HepG2 (cell line): ENCODE measurements at regions not wholly inside any gene's neighbourhood (a gene's known extent, or its start where the extent isn't known, plus 50 kb on each side); places are given as distances from the start of the nearest gene placed in this dataset.

Experiments
- AKAP8 ChIP-seq: sonication (generic); formaldehyde crosslinking; IDR thresholded peaks from 2 replicates; pipeline ENCODE4 v1.5.1; 2020; ENCODE audit warnings: mild to moderate bottlenecking, missing genetic modification reagents
- EP300 ChIP-seq, 3 experiments: sonication (generic) in 1 of 3; formaldehyde crosslinking in 1 of 3; IDR thresholded peaks; 2 replicates each; pipeline versions ENCODE4 v1.5.1 to v1.6.1; 2011 to 2020; ENCODE audit warnings: low read depth in 2 of 3, low read length in 2 of 3, borderline replicate concordance in 1 of 3, improper control_type of control experiment in 1 of 3, mild to moderate bottlenecking in 1 of 3, missing genetic modification reagents in 1 of 3, moderate library complexity in 1 of 3
- FOXO4 ChIP-seq: sonication (generic); formaldehyde crosslinking; conservative IDR thresholded peaks from 2 replicates; pipeline ENCODE4 v1.8.1; 2023; ENCODE audit warnings: missing genetic modification reagents
- GATAD2A ChIP-seq: IDR thresholded peaks from 2 replicates; pipeline ENCODE4 v1.6.1; 2016
- MED13 ChIP-seq: sonication (generic); formaldehyde crosslinking; IDR thresholded peaks from 2 replicates; pipeline ENCODE4 v1.5.0; 2020; ENCODE audit warnings: missing genetic modification reagents
- NONO ChIP-seq, 2 experiments: fragments of 450-650 bp in 1 of 2; sonication (generic) in 1 of 2; formaldehyde crosslinking in 1 of 2; IDR thresholded peaks in 1 of 2; conservative IDR thresholded peaks in 1 of 2; 2 replicates each; pipeline versions ENCODE4 v1.6.1 to v1.8.0; 2017 to 2022; ENCODE audit warnings: mild to moderate bottlenecking in 1 of 2, missing genetic modification reagents in 1 of 2, moderate library complexity in 1 of 2
- PAF1 ChIP-seq: IDR thresholded peaks from 2 replicates; pipeline ENCODE4 v1.6.1; 2016; ENCODE audit warnings: missing genetic modification reagents, missing compliant biosample characterization
- PLSCR1 ChIP-seq: sonication (generic); formaldehyde crosslinking; IDR thresholded peaks from 2 replicates; pipeline ENCODE4 v1.5.0; 2020; ENCODE audit warnings: missing genetic modification reagents, mild to moderate bottlenecking, borderline replicate concordance
- PPARG ChIP-seq: conservative IDR thresholded peaks from 2 replicates; pipeline ENCODE4 v1.6.1; 2016; ENCODE audit warnings: missing biosample characterization, missing genetic modification reagents
- THAP11 ChIP-seq: IDR thresholded peaks from 2 replicates; pipeline ENCODE4 v1.6.1; 2016; ENCODE audit warnings: missing biosample characterization, missing genetic modification reagents
- ZBTB46 ChIP-seq: sonication (generic); formaldehyde crosslinking; IDR thresholded peaks from 2 replicates; pipeline ENCODE4 v1.4.0; 2020; ENCODE audit warnings: mild to moderate bottlenecking, missing genetic modification reagents, borderline replicate concordance
- ZKSCAN1 ChIP-seq: fragments of 150-350 bp; IDR thresholded peaks from 2 replicates; pipeline ENCODE4 v1.6.1; 2014; ENCODE audit warnings: low read length
- ZNF552 ChIP-seq: sonication (generic); formaldehyde crosslinking; IDR thresholded peaks from 2 replicates; pipeline ENCODE4 v1.9.0; 2022; ENCODE audit warnings: missing genetic modification reagents, mild to moderate bottlenecking, borderline replicate concordance
- ZNF615 ChIP-seq: sonication (generic); formaldehyde crosslinking; IDR thresholded peaks from 2 replicates; pipeline ENCODE4 v1.5.0; 2020; ENCODE audit warnings: mild to moderate bottlenecking, missing genetic modification reagents, borderline replicate concordance
- ZNF644 ChIP-seq: IDR thresholded peaks from 2 replicates; pipeline ENCODE4 v1.6.1; 2016; ENCODE audit warnings: low read depth
- ZNF878 ChIP-seq: sonication (generic); formaldehyde crosslinking; IDR thresholded peaks from 2 replicates; pipeline ENCODE4 v1.8.1; 2023; ENCODE audit warnings: mild to moderate bottlenecking, missing genetic modification reagents, moderate library complexity
- ZSCAN31 ChIP-seq: sonication (generic); formaldehyde crosslinking; IDR thresholded peaks from 2 replicates; pipeline ENCODE4 v1.5.0; 2020; ENCODE audit warnings: low read depth, mild to moderate bottlenecking, missing genetic modification reagents
- TF ChIP-seq, protein P1 (sequence below): IDR thresholded peaks from 2 replicates; pipeline ENCODE4 v1.6.1; 2012; ENCODE audit warnings: low read length, improper control_type of control experiment
- TF ChIP-seq, protein P2 (sequence below): sonication (generic); formaldehyde crosslinking; IDR thresholded peaks from 2 replicates; pipeline ENCODE4 v1.4.0; 2020; ENCODE audit warnings: missing genetic modification reagents, borderline replicate concordance

DNA sequence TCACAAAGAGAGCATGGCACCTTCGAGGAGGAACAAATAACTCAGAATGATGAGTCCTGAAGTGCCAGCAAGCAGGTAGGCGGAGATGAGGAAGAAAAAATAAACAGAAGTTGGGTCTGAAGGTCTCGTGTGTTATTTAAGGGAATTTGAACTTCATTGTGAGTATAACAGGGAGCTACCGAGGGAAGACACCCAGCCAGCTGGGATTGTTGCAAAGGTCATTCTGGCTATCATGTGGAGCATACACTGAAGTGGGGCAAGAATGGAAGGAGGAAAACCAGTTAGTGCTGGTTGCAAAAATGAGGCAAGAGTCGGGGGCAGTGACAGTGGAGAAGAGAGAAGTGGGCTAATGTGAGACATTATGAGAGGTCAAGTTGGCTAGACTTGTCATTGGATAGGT lies 53.6 kb upstream of the RAP1A start (continued):
- TF ChIP-seq, protein P1, sequence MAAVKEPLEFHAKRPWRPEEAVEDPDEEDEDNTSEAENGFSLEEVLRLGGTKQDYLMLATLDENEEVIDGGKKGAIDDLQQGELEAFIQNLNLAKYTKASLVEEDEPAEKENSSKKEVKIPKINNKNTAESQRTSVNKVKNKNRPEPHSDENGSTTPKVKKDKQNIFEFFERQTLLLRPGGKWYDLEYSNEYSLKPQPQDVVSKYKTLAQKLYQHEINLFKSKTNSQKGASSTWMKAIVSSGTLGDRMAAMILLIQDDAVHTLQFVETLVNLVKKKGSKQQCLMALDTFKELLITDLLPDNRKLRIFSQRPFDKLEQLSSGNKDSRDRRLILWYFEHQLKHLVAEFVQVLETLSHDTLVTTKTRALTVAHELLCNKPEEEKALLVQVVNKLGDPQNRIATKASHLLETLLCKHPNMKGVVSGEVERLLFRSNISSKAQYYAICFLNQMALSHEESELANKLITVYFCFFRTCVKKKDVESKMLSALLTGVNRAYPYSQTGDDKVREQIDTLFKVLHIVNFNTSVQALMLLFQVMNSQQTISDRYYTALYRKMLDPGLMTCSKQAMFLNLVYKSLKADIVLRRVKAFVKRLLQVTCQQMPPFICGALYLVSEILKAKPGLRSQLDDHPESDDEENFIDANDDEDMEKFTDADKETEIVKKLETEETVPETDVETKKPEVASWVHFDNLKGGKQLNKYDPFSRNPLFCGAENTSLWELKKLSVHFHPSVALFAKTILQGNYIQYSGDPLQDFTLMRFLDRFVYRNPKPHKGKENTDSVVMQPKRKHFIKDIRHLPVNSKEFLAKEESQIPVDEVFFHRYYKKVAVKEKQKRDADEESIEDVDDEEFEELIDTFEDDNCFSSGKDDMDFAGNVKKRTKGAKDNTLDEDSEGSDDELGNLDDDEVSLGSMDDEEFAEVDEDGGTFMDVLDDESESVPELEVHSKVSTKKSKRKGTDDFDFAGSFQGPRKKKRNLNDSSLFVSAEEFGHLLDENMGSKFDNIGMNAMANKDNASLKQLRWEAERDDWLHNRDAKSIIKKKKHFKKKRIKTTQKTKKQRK: no peak
- no peak for TF ChIP-seq EP300 (IDR thresholded peaks at IDR 0.05; ENCODE audit: low read depth in 2 of 2, low read length in 2 of 2)
- no peak for TF ChIP-seq EP300 (CRISPR knock-in tag; IDR thresholded peaks at IDR 0.05; ENCODE audit: borderline replicate concordance)
- TF ChIP-seq ZKSCAN1: no peak
- TF ChIP-seq, protein P2, sequence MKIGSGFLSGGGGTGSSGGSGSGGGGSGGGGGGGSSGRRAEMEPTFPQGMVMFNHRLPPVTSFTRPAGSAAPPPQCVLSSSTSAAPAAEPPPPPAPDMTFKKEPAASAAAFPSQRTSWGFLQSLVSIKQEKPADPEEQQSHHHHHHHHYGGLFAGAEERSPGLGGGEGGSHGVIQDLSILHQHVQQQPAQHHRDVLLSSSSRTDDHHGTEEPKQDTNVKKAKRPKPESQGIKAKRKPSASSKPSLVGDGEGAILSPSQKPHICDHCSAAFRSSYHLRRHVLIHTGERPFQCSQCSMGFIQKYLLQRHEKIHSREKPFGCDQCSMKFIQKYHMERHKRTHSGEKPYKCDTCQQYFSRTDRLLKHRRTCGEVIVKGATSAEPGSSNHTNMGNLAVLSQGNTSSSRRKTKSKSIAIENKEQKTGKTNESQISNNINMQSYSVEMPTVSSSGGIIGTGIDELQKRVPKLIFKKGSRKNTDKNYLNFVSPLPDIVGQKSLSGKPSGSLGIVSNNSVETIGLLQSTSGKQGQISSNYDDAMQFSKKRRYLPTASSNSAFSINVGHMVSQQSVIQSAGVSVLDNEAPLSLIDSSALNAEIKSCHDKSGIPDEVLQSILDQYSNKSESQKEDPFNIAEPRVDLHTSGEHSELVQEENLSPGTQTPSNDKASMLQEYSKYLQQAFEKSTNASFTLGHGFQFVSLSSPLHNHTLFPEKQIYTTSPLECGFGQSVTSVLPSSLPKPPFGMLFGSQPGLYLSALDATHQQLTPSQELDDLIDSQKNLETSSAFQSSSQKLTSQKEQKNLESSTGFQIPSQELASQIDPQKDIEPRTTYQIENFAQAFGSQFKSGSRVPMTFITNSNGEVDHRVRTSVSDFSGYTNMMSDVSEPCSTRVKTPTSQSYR: peak; percentile 10; the same call in 1 of the 2 replicates
- TF ChIP-seq MED13 (CRISPR knock-in tag): no peak
- 0 out of 2 replicates have a peak, but pooled peaks have one; percentile 29 for TF ChIP-seq GATAD2A
- TF ChIP-seq ZNF644 (CRISPR knock-in tag): peak; percentile 45; the same call in 1 of the 2 replicates
- TF ChIP-seq THAP11 (CRISPR knock-in tag): no peak
- TF ChIP-seq PAF1 (CRISPR knock-in tag): no peak
- TF ChIP-seq ZNF552 (CRISPR knock-in tag): no peak
- TF ChIP-seq FOXO4: no peak
- TF ChIP-seq NONO (IDR thresholded peaks at IDR 0.05): no peak
- TF ChIP-seq NONO (CRISPR knock-in tag; conservative IDR thresholded peaks at IDR 0.05): no peak
- TF ChIP-seq ZNF615 (CRISPR knock-in tag): no peak
- no peak for TF ChIP-seq ZBTB46 (CRISPR knock-in tag)
- TF ChIP-seq AKAP8 (CRISPR knock-in tag): no peak
- 0 out of 2 replicates have a peak, but pooled peaks have one; percentile 30 for TF ChIP-seq PPARG
- no peak for TF ChIP-seq ZNF878 (CRISPR knock-in tag)
- no peak for TF ChIP-seq PLSCR1 (CRISPR knock-in tag)
- no peak for TF ChIP-seq ZSCAN31
